SJCRH30 (cell line): ENCODE measurements at regions not wholly inside any gene's neighbourhood (a gene's known extent, or its start where the extent isn't known, plus 50 kb on each side); places are given as distances from the start of the nearest gene placed in this dataset.

Source experiments
- DNase-seq, 2 experiments: peaks; one replicate each; pipeline ENCODE4 v3.0.0-alpha.2; 2015 to 2020
- H3K27ac ChIP-seq: fragments of 250-450 bp; sonication (Bioruptor Pico); 2 replicates; pipeline ENCODE4 v1.5.1; 2020; ENCODE audit warnings: mild to moderate bottlenecking, moderate library complexity
- H3K27me3 ChIP-seq: fragments of 250-450 bp; sonication (Bioruptor Pico); 2 replicates; pipeline ENCODE4 v1.5.1; 2020; ENCODE audit warnings: mild to moderate bottlenecking, moderate library complexity
- H3K36me3 ChIP-seq: fragments of 250-450 bp; sonication (Bioruptor Pico); 2 replicates; pipeline ENCODE4 v1.5.1; 2020; ENCODE audit warnings: mild to moderate bottlenecking, moderate library complexity
- H3K4me1 ChIP-seq: fragments of 250-450 bp; sonication (Bioruptor Pico); 2 replicates; pipeline ENCODE4 v1.5.1; 2020; ENCODE audit warnings: mild to moderate bottlenecking, moderate library complexity
- H3K4me3 ChIP-seq: fragments of 250-450 bp; sonication (Bioruptor Pico); 2 replicates; pipeline ENCODE4 v1.5.1; 2020; ENCODE audit warnings: mild to moderate bottlenecking, moderate library complexity
- H3K9me3 ChIP-seq: fragments of 250-450 bp; sonication (Bioruptor Pico); replicated peaks from 2 replicates; pipeline ENCODE4 v1.5.1; 2020; ENCODE audit warnings: mild to moderate bottlenecking, moderate library complexity

DNA sequence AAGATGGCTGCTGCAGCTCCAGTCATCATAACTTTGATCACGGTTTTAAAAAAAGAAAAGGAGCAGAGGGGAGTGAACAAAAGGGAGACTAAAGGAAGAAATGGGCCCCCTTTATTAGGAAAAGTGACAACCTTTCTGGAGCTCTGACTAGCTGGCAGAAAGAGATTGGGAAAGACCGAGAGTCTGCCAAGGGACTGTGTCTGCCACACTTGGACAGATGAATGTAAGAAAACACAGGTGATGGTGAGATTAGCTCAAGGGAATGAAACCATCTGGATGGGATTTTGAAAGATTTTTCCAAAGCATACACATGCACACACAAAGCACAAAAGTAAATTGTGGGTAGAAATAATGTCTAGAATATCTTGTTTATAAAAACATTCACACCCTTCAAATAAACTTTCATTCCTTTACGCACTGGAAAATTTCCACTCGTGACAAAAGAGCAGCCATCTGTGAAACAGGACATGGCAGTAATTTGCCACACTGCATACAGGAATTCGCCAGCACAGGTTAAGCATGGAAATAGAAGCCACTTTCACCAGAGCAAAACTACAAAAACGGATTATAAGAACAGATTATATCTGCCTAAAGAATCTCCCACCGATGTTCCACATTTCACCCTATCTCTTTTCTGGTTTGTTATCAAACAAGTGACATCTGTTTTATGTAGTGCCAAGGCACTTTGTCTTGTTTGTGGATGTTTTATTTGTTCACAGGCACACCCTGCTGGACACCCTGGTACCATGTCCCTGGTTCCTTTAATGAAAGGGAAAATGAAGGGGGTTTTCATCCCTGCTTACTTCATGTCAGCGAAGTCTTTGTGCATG, 819.5 kb downstream of the DIAPH3 start:
- Histone ChIP-seq H3K27me3 (no peaks in the 10 kb centered on the region), H3K27ac (no peak overlapping the region), H3K4me3 (no peak overlapping the region)

DNA sequence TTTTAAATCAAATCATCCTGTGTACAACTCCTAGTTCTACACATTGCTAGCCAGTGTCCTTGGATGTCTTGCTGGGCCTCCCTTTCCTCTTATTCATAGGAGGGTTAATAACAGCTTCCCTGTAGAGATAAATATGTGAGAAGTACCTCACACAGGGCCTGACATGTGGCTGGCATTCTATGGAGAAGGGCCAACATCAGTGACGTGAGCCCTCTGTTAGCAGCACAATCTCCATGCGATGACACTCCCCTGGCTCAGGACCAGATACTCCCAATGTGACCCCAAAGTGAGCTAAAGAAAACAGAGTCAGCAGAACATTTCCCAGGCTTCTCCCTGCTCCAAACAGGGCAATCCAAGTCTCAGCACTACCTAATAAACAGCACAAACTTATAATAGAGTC, 818.4 kb downstream of the DIAPH3 start:
- Histone ChIP-seq H3K4me1 (no peaks in the 10 kb centered on the region), H3K4me3 (no peak overlapping the region), H3K27ac (no peak overlapping the region), H3K9me3 (no peaks in the 10 kb centered on the region), H3K36me3 (no peaks in the 10 kb centered on the region), H3K27me3 (no peaks in the 10 kb centered on the region)
- DNase-seq: no peak

More for the DNA sequence above, 819.5 kb downstream of the DIAPH3 start:
- H3K4me1 ChIP-seq: no peaks in the 10 kb centered on the region
- peak in 1 of 2 experiments; percentile 9 for DNase-seq
- no peaks in the 10 kb centered on the region for H3K9me3 ChIP-seq
- no peaks in the 10 kb centered on the region for H3K36me3 ChIP-seq

DNA sequence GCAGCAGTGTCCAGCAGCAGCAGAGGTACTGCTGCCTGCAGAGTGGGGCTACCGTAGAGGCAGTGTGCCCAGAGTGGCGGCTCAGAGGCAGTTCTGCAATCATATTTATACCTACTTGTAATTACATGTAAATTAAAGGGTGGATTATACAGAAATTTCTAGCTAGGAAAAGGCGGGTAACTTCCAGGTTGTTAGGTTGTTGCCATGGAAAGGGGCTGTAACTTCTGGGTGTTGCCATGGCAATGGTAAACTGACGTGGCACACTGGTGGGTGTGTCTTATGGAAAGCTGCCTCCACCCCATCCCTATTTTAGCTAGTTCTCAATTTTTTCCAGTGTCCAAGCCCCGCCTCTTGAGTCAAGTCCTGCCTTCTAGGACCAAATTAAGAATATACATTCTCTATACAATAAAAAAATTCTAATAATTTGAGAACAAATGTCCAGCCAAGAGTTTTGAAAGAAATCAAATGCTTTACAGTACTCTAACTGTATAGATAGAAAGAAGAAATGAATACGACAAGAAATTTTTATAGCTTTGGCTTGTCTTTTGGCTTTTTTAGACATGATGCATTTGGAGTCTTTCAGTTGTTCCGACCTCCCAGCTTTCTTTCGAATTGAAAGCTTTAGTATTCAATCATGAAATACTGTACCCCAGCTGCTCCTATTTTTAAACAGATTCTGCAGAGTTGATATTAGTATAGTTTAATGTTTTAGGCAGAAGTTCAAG, 816.6 kb downstream of the DIAPH3 start:
- DNase-seq: no peak
- Histone ChIP-seq H3K27me3 (no peaks in the 10 kb centered on the region), H3K27ac (no peak overlapping the region), H3K9me3 (no peaks in the 10 kb centered on the region), H3K4me3 (no peak overlapping the region), H3K4me1 (no peaks in the 10 kb centered on the region), H3K36me3 (no peaks in the 10 kb centered on the region)

DNA sequence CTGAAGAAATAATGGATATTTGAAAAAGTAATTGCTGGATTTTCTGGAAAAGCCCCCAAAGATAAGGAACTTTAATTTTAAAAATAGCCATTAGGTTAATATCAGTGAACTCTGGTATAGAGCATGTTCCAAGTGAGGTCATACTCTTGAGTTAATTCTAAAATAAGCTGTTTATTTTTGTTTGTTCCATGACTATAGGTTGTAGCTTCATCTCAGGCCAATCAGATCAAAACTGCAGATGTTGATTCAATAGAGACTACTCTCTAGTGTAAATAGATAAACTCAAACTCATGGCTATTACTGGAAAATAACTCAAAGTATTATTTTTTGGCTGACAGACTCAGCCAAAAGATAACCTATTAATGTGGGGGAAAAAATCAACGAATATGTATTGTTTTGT, 815.1 kb downstream of the DIAPH3 start:
- Histone ChIP-seq H3K27ac (no peak overlapping the region), H3K27me3 (no peaks in the 10 kb centered on the region), H3K4me3 (no peak overlapping the region), H3K36me3 (no peaks in the 10 kb centered on the region), H3K4me1 (no peaks in the 10 kb centered on the region), H3K9me3 (no peaks in the 10 kb centered on the region)
- DNase-seq: no peak

DNA sequence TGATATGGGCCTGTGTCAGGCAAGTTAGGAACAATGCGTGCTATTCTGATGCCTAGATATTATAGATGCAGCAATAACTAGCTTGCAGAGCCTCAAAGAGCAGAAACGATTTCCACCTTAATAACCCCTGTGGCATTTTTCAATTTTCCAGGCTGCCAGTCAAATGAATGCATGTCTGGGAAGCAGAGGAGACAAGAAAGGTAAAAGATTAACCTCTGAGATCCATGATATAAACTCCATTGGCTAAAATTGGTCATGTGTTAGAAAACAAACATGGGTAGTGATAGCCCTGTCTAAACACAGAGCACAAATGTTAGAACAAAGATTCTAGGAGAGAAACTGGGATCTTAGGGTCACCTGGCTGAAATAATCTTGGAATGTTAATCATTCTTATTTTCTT, 811.1 kb downstream of the DIAPH3 start:
- H3K27ac ChIP-seq: no peak overlapping the region
- no peaks in the 10 kb centered on the region for H3K9me3 ChIP-seq
- H3K36me3 ChIP-seq: no peaks in the 10 kb centered on the region
- no peak overlapping the region for H3K4me3 ChIP-seq
- H3K27me3 ChIP-seq: no peaks in the 10 kb centered on the region
- no peak for DNase-seq
- H3K4me1 ChIP-seq: peaks cover 6% of the 10 kb centered on the region; the same call in 1 of the 2 replicates

DNA sequence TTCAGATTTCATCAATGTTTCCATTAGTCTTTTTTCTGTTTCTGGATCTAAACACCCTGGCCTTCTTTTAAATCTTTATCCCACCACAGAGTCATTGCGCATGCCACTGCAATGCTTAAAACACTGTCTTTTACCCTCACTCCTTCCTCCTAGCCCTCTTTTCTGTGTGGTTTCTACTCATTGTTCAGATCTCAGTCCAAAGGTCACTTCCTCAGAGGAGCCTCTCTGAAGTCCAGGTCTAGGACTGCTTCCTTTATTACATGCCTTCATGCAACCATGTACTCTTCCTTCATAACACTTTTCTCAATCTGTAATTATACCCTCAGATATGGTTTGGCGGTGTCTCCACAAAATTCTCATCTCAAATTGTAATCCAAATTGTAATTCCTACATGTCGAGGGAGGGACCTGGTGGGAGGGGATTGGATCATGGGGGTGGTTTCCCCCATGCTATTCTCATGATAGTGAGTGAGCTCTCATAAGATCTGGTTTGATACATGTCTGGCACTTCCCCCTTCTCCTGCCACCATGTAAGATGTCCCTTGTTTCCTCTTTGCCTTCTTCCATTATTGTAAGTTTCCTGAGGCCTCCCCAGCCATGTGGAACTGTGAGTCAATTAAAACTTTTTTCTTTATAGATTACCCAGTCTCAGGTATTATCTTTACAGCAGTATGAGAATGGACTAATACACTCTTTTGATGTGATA, 808.9 kb downstream of the DIAPH3 start:
- Histone ChIP-seq H3K9me3 (no peaks in the 10 kb centered on the region), H3K27me3 (no peaks in the 10 kb centered on the region), H3K27ac (no peak overlapping the region), H3K36me3 (no peaks in the 10 kb centered on the region), H3K4me1 (peaks cover 6% of the 10 kb centered on the region; the same call in 1 of the 2 replicates), H3K4me3 (no peak overlapping the region)
- DNase-seq: no peak

DNA sequence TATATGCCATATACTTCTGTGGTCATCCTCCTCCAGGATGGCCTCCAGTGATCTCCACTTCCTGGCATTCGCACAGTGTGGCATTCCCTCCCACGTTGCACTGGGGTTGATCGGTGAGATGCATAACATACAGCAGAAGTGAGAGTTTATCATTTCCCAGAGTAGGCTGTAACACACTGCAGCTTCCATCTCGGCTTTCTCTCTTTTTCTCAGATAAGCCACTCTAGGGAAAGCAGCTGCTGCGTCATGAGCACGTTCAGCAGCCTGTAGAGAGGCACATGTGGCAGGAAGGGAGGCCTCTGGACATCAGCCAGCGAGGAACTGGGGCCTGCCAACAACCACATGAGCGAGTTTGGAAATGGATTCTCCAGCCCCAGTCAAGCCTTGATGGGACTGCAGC, 807.1 kb downstream of the DIAPH3 start:
- Histone ChIP-seq H3K4me1 (peaks cover 6% of the 10 kb centered on the region; the same call in 1 of the 2 replicates), H3K4me3 (no peak overlapping the region), H3K9me3 (no peaks in the 10 kb centered on the region), H3K27ac (peak overlapping the region; percentile 60), H3K36me3 (no peaks in the 10 kb centered on the region), H3K27me3 (no peaks in the 10 kb centered on the region)
- peak; percentile 95 to 98 for DNase-seq

DNA sequence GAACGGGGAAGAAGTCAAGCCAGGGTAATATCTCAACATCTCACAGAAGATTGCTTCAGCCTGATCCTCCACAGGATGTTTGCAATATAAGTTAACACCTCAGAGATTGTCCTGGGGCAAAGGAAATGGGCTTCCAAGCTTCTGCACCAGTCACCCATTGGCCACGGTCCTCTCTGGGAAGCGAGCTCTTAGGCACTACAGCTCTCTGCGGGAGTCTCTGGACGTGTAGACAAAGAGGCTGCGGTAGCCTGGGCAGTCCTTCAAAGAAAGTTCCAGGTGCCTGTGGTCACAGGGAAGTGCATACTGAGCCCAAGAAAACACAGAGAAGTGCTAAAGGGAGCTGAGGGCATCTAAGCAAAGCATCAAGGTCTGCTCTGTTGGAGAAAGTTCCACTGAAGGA, 805.7 kb downstream of the DIAPH3 start:
- H3K27ac ChIP-seq: no peak overlapping the region
- peaks cover 6% of the 10 kb centered on the region; the same call in 1 of the 2 replicates for H3K4me1 ChIP-seq
- peak in 1 of 2 experiments; percentile 17 for DNase-seq
- H3K9me3 ChIP-seq: no peaks in the 10 kb centered on the region
- H3K36me3 ChIP-seq: no peaks in the 10 kb centered on the region
- no peaks in the 10 kb centered on the region for H3K27me3 ChIP-seq
- H3K4me3 ChIP-seq: no peak overlapping the region

DNA sequence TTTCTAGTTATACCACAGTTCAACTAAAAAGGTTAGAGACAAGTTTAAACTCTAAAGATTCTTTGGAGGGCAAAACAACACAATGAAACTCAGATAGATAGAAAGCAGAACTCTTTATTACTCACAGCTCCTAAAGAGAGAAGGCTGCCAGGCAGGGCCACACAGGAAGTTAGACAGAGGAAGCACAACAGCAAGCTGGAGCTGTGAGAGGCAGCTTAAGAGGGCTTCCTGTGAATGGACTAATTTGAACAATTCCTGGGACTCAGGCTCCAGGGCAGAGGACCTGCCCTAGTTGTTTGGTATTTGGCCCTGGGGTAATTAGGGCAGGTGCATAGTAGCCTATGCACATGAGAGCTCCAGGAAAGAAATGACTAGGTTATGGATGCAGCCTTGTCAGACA, 803.6 kb downstream of the DIAPH3 start:
- Histone ChIP-seq H3K36me3 (no peaks in the 10 kb centered on the region), H3K9me3 (no peaks in the 10 kb centered on the region), H3K4me3 (no peak overlapping the region), H3K4me1 (peaks cover 6% of the 10 kb centered on the region; the same call in 1 of the 2 replicates), H3K27ac (no peak overlapping the region), H3K27me3 (no peaks in the 10 kb centered on the region)
- DNase-seq: peak in 1 of 2 experiments; percentile 31

GRCh38 chr13:59360916-59361315, 802.8 kb downstream of the DIAPH3 start:
- Histone ChIP-seq H3K36me3 (no peaks in the 10 kb centered on the region), H3K4me3 (no peak overlapping the region), H3K27ac (no peak overlapping the region), H3K27me3 (no peaks in the 10 kb centered on the region), H3K9me3 (no peaks in the 10 kb centered on the region), H3K4me1 (peaks cover 6% of the 10 kb centered on the region; the same call in 1 of the 2 replicates)
- no peak for DNase-seq

GRCh38 chr13:59363313-59363712, 800.4 kb downstream of the DIAPH3 start:
- no peaks in the 10 kb centered on the region for H3K9me3 ChIP-seq
- H3K4me3 ChIP-seq: no peak overlapping the region
- H3K27ac ChIP-seq: no peak overlapping the region
- no peaks in the 10 kb centered on the region for H3K4me1 ChIP-seq
- no peaks in the 10 kb centered on the region for H3K27me3 ChIP-seq
- H3K36me3 ChIP-seq: no peaks in the 10 kb centered on the region
- DNase-seq: no peak

GRCh38 chr13:59363947-59364346, 799.8 kb downstream of the DIAPH3 start:
- Histone ChIP-seq H3K27ac (no peak overlapping the region), H3K36me3 (no peaks in the 10 kb centered on the region), H3K27me3 (no peaks in the 10 kb centered on the region), H3K4me3 (no peak overlapping the region), H3K9me3 (no peaks in the 10 kb centered on the region), H3K4me1 (no peaks in the 10 kb centered on the region)
- no peak for DNase-seq

- Histone ChIP-seq H3K4me3 (no peak overlapping the region), H3K27me3 (no peaks in the 10 kb centered on the region), H3K36me3 (no peaks in the 10 kb centered on the region), H3K27ac (no peak overlapping the region), H3K4me1 (no peaks in the 10 kb centered on the region), H3K9me3 (no peaks in the 10 kb centered on the region)
- no peak for DNase-seq
Observed at GRCh38 chr13:59364641-59365085, 799.1 kb downstream of the DIAPH3 start.

DNA sequence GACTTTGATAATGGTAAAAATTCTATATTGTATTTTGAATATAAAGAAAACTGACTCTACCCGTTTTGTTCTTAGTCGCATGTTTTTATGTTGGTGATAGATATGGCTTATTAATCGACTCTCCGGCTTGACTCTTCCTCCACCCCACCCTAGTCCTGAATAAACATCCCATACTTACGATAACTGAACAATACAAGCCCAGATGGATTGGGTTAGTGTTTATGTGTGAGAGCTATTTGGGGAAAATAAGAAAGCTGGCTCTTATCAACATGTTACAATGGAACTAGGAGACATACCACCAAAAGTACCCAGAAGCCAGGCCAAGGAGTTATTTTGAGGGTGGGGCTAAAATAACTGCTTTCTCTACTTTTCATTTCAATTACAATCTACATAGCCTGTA, 796.3 kb downstream of the DIAPH3 start:
- Histone ChIP-seq H3K27me3 (no peaks in the 10 kb centered on the region), H3K4me3 (no peak overlapping the region), H3K27ac (no peak overlapping the region), H3K4me1 (no peaks in the 10 kb centered on the region), H3K9me3 (no peaks in the 10 kb centered on the region), H3K36me3 (no peaks in the 10 kb centered on the region)
- DNase-seq: no peak

DNA sequence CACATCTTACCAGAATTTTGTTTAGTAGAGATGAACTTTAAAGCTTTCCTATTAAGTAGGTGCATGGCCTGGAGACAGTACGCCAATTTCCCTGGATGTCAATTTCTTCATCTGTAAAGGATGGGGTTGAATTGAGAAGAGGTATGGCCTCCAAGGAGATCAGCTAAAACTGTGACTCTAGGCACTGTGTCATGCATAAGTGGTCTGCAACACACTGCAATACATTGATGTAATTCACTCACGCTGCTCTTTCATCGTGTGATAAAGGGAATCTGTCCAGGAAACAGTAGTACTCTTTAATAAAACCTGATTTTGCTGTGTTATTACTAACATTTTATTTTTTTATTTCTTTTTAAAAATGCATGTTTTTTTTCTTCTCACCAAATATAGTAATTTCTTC, 795.8 kb downstream of the DIAPH3 start:
- H3K27ac ChIP-seq: no peak overlapping the region
- H3K4me3 ChIP-seq: no peak overlapping the region
- no peaks in the 10 kb centered on the region for H3K4me1 ChIP-seq
- DNase-seq: no peak
- H3K27me3 ChIP-seq: no peaks in the 10 kb centered on the region
- H3K36me3 ChIP-seq: no peaks in the 10 kb centered on the region
- H3K9me3 ChIP-seq: no peaks in the 10 kb centered on the region
